Peyer's patch (tissue), 4 donors: ENCODE measurements at regions not wholly inside any gene's neighbourhood (a gene's known extent, or its start where the extent isn't known, plus 50 kb on each side); places are given as distances from the start of the nearest gene placed in this dataset.

ENCODE experiments used
- DNase-seq, 3 donors: peaks; one replicate each; pipeline ENCODE4 v3.0.0-alpha.2; 2017 to 2019
- H3K27ac ChIP-seq, 4 donors: fragments of 200-600 bp; sonication (generic); one replicate each; pipeline ENCODE4 v1.5.1; 2016 to 2019
- H3K27me3 ChIP-seq, 2 donors: fragments of 200-600 bp; sonication (generic); one replicate each; pipeline ENCODE4 v1.5.1; 2019
- H3K36me3 ChIP-seq, 3 donors: fragments of 200-600 bp; sonication (generic); one replicate each; pipeline ENCODE4 v1.5.1; 2016 to 2019
- H3K4me1 ChIP-seq, 4 donors: fragments of 200-600 bp; sonication (generic); one replicate each; pipeline ENCODE4 v1.5.1; 2016 to 2019
- H3K4me3 ChIP-seq, 4 donors: fragments of 200-600 bp; sonication (generic); 1 replicate in 3 of 4; 2 replicates in 1 of 4; pipeline ENCODE4 v1.5.1; 2016 to 2019; ENCODE audit warnings: mild to moderate bottlenecking in 1 of 4
- H3K9me3 ChIP-seq, 4 donors: fragments of 200-600 bp; sonication (generic); one replicate each; pipeline ENCODE4 v1.5.1; 2016 to 2019; ENCODE audit warnings: mild to moderate bottlenecking in 1 of 4
- CTCF ChIP-seq, 6 experiments: fragments of 450-650 bp in 4 of 6; fragments of 200-600 bp in 2 of 6; sonication (generic) in 1 of 6; IDR thresholded peaks; one replicate each; pipeline ENCODE4 v1.5.1; 2017 to 2019; ENCODE audit warnings: antibody characterized with exemption in 6 of 6, mild to moderate bottlenecking in 3 of 6, moderate library complexity in 1 of 6
- POLR2A ChIP-seq, 2 donors: fragments of 450-650 bp; IDR thresholded peaks; one replicate each; pipeline ENCODE4 v1.5.1; 2017; ENCODE audit warnings: antibody characterized with exemption in 2 of 2, mild to moderate bottlenecking in 2 of 2, moderate library complexity in 2 of 2

- no peak for DNase-seq
- Histone ChIP-seq H3K27me3 (no peaks in the 10 kb centered on the region), H3K27ac (no peak overlapping the region), H3K4me3 (no peak overlapping the region), H3K4me1 (no peaks in the 10 kb centered on the region), H3K36me3 (no peaks in the 10 kb centered on the region), H3K9me3 (no peaks in the 10 kb centered on the region)
- TF ChIP-seq CTCF (IDR thresholded peaks at IDR 0.05) (no peak), POLR2A (IDR thresholded peaks at IDR 0.05) (no peak)
Measured at GRCh38 chr3:72203105-72203504, 418.2 kb upstream of the PROK2 start.

- Histone ChIP-seq H3K9me3 (no peaks in the 10 kb centered on the region), H3K27ac (no peak overlapping the region), H3K27me3 (no peaks in the 10 kb centered on the region), H3K36me3 (no peaks in the 10 kb centered on the region), H3K4me3 (no peak overlapping the region), H3K4me1 (no peaks in the 10 kb centered on the region)
- TF ChIP-seq CTCF (IDR thresholded peaks at IDR 0.05), result no peak
- no peak for TF ChIP-seq POLR2A (IDR thresholded peaks at IDR 0.05)
- DNase-seq, result no peak
Measured at GRCh38 chr3:72200332-72200731, 415.4 kb upstream of the PROK2 start.

GRCh38 chr3:72199530-72199929 is 414.6 kb upstream of the PROK2 start:
- H3K4me3 ChIP-seq, result no peak overlapping the region
- no peaks in the 10 kb centered on the region for H3K9me3 ChIP-seq
- H3K4me1 ChIP-seq, result no peaks in the 10 kb centered on the region
- TF ChIP-seq CTCF (IDR thresholded peaks at IDR 0.05) (no peak), POLR2A (IDR thresholded peaks at IDR 0.05) (no peak)
- no peaks in the 10 kb centered on the region for H3K36me3 ChIP-seq
- no peak overlapping the region for H3K27ac ChIP-seq
- H3K27me3 ChIP-seq, result no peaks in the 10 kb centered on the region
- no peak for DNase-seq

- H3K36me3 ChIP-seq, result no peaks in the 10 kb centered on the region
- no peaks in the 10 kb centered on the region for H3K4me1 ChIP-seq
- no peaks in the 10 kb centered on the region for H3K27me3 ChIP-seq
Measured at GRCh38 chr3:72196377-72196929, 411.5 kb upstream of the PROK2 start.

GRCh38 chr3:72195895-72196294 is 410.9 kb upstream of the PROK2 start:
- Histone ChIP-seq H3K27me3 (no peaks in the 10 kb centered on the region), H3K36me3 (no peaks in the 10 kb centered on the region), H3K4me1 (no peaks in the 10 kb centered on the region), H3K4me3 (no peak overlapping the region), H3K27ac (no peak overlapping the region), H3K9me3 (no peaks in the 10 kb centered on the region)
- TF ChIP-seq POLR2A (IDR thresholded peaks at IDR 0.05) (no peak), CTCF (IDR thresholded peaks at IDR 0.05) (no peak)
- DNase-seq, result no peak

More at GRCh38 chr3:72196377-72196929, 411.5 kb upstream of the PROK2 start:
- TF ChIP-seq POLR2A (IDR thresholded peaks at IDR 0.05) (no peak), CTCF (IDR thresholded peaks at IDR 0.05) (no peak)
- Histone ChIP-seq H3K9me3 (no peaks in the 10 kb centered on the region), H3K4me3 (no peak overlapping the region), H3K27ac (no peak overlapping the region)
- no peak for DNase-seq

- no peak for DNase-seq
- Histone ChIP-seq H3K36me3 (no peaks in the 10 kb centered on the region), H3K4me3 (no peak overlapping the region), H3K27me3 (no peaks in the 10 kb centered on the region), H3K4me1 (no peaks in the 10 kb centered on the region), H3K27ac (no peak overlapping the region), H3K9me3 (no peaks in the 10 kb centered on the region)
- TF ChIP-seq CTCF (IDR thresholded peaks at IDR 0.05) (no peak), POLR2A (IDR thresholded peaks at IDR 0.05) (no peak)
Measured at GRCh38 chr3:72194458-72194857, 409.5 kb upstream of the PROK2 start.
